ENCODE measurements at regions not wholly inside any gene's neighbourhood (a gene's known extent, or its start where the extent isn't known, plus 50 kb on each side); places are given as distances from the start of the nearest gene placed in this dataset.
"Not testable (repeated sequence)": the region's sequence is repeated elsewhere in the genome, so short reads cannot be mapped to it uniquely, and the experiment has no call there.

DNA sequence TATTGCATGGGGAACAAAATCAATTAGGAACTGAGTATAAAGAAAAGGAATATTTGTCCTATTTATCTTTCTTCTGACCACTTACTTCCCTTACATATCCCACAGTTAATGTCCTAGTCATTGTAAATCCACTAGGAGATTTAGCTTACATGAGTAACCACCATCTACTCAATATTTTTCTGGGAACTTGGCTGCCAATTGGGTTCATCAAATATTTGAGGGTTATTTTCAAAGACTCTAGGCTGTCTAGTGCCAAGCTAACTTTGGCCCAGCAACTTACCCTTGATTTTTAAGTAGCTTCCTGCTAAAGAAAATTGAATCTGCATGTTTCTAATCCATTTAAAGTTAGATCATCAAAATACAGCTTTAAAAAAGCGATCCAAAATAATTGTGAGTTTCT, 362.5 kb upstream of the EPHA3 start:
- Histone ChIP-seq H2AFZ (ENCODE audit: low read depth) (no peak overlapping the region), H3K4me1 (ENCODE audit: control insufficient read depth in 1 of 2, insufficient read depth in 2 of 2, low read depth in 1 of 2, low read length in 1 of 2) (no peaks in the 10 kb centered on the region), H3K27me3 (ENCODE audit: insufficient read depth) (no peaks in the 10 kb centered on the region), H3K9me2 (no peaks in the 10 kb centered on the region), H3F3A (replicated peaks; ENCODE audit: insufficient read depth) (no peaks in the 10 kb centered on the region), H3K4me3 (ENCODE audit: low read depth in 2 of 2, low read length in 1 of 2) (no peak overlapping the region), H3K4me2 (no peak overlapping the region), H3K36me3 (replicated peaks in 1 of 2; ENCODE audit: control insufficient read depth in 1 of 2, insufficient read depth in 2 of 2, low read length in 1 of 2) (no peaks in the 10 kb centered on the region), H3K9ac (no peak overlapping the region), H4K20me1 (ENCODE audit: insufficient read depth) (no peaks in the 10 kb centered on the region), H3K27ac (ENCODE audit: low read depth in 2 of 2, low read length in 1 of 2) (no peak overlapping the region), H3K9me3 (no peaks in the 10 kb centered on the region), H3K79me2 (ENCODE audit: insufficient read depth) (no peaks in the 10 kb centered on the region)
- WGBS (ENCODE audit: low lambda C conversion rate) = 0% methylated on average over 1 of the region's 1 CpG
- POLR2A ChIA-PET = interaction anchor here (0.6 kb wide), 1 partner anchor 1055 kb away, joined by 3 read pairs; no protein-coding TSS in a partner anchor
- DNase-seq = no peak
- TF ChIP-seq FOXM1 (IDR thresholded peaks at IDR 0.05; ENCODE audit: low read depth) (no peak), SMC3 (IDR thresholded peaks at IDR 0.05; ENCODE audit: low read depth, low read length) (no peak), NRF1 (IDR thresholded peaks at IDR 0.05; ENCODE audit: low read depth, low read length) (no peak), RFX5 (IDR thresholded peaks at IDR 0.05; ENCODE audit: low read length) (no peak), MEF2A (IDR thresholded peaks at IDR 0.05; ENCODE audit: borderline replicate concordance, low read depth) (no peak), TCF12 (IDR thresholded peaks at IDR 0.05) (no peak), FOXJ3 (CRISPR knock-in tag; IDR thresholded peaks at IDR 0.05) (no peak), TEAD4 (IDR thresholded peaks at IDR 0.05; ENCODE audit: borderline replicate concordance, insufficient read depth) (no peak), RXRA (IDR thresholded peaks at IDR 0.05; ENCODE audit: borderline replicate concordance, low read depth) (no peak), RAD21 (IDR thresholded peaks at IDR 0.05; ENCODE audit: low read length) (no peak), EZH2phosphoT487 (IDR thresholded peaks at IDR 0.05; ENCODE audit: borderline replicate concordance, low read depth) (no peak), FOSL2 (IDR thresholded peaks at IDR 0.05; ENCODE audit: borderline replicate concordance, low read depth) (no peak)
- TF ChIP-seq, protein P1, sequence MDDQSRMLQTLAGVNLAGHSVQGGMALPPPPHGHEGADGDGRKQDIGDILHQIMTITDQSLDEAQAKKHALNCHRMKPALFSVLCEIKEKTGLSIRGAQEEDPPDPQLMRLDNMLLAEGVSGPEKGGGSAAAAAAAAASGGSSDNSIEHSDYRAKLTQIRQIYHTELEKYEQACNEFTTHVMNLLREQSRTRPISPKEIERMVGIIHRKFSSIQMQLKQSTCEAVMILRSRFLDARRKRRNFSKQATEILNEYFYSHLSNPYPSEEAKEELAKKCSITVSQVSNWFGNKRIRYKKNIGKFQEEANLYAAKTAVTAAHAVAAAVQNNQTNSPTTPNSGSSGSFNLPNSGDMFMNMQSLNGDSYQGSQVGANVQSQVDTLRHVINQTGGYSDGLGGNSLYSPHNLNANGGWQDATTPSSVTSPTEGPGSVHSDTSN (IDR thresholded peaks at IDR 0.05) = no peak
- TF ChIP-seq, protein P2, sequence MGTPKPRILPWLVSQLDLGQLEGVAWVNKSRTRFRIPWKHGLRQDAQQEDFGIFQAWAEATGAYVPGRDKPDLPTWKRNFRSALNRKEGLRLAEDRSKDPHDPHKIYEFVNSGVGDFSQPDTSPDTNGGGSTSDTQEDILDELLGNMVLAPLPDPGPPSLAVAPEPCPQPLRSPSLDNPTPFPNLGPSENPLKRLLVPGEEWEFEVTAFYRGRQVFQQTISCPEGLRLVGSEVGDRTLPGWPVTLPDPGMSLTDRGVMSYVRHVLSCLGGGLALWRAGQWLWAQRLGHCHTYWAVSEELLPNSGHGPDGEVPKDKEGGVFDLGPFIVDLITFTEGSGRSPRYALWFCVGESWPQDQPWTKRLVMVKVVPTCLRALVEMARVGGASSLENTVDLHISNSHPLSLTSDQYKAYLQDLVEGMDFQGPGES (IDR thresholded peaks at IDR 0.05; ENCODE audit: low read depth, low read length) = no peak
- TF ChIP-seq, protein P3, sequence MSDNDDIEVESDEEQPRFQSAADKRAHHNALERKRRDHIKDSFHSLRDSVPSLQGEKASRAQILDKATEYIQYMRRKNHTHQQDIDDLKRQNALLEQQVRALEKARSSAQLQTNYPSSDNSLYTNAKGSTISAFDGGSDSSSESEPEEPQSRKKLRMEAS (IDR thresholded peaks at IDR 0.05; ENCODE audit: low read depth) = no peak
- TF ChIP-seq, protein P4, sequence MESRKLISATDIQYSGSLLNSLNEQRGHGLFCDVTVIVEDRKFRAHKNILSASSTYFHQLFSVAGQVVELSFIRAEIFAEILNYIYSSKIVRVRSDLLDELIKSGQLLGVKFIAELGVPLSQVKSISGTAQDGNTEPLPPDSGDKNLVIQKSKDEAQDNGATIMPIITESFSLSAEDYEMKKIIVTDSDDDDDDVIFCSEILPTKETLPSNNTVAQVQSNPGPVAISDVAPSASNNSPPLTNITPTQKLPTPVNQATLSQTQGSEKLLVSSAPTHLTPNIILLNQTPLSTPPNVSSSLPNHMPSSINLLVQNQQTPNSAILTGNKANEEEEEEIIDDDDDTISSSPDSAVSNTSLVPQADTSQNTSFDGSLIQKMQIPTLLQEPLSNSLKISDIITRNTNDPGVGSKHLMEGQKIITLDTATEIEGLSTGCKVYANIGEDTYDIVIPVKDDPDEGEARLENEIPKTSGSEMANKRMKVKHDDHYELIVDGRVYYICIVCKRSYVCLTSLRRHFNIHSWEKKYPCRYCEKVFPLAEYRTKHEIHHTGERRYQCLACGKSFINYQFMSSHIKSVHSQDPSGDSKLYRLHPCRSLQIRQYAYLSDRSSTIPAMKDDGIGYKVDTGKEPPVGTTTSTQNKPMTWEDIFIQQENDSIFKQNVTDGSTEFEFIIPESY (IDR thresholded peaks at IDR 0.05; ENCODE audit: borderline replicate concordance, low read depth) = no peak
- TF ChIP-seq, protein P5, sequence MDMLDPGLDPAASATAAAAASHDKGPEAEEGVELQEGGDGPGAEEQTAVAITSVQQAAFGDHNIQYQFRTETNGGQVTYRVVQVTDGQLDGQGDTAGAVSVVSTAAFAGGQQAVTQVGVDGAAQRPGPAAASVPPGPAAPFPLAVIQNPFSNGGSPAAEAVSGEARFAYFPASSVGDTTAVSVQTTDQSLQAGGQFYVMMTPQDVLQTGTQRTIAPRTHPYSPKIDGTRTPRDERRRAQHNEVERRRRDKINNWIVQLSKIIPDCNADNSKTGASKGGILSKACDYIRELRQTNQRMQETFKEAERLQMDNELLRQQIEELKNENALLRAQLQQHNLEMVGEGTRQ (IDR thresholded peaks at IDR 0.05; ENCODE audit: borderline replicate concordance, low read depth, low read length) = no peak
- CTCF ChIA-PET = no interaction called here

DNA sequence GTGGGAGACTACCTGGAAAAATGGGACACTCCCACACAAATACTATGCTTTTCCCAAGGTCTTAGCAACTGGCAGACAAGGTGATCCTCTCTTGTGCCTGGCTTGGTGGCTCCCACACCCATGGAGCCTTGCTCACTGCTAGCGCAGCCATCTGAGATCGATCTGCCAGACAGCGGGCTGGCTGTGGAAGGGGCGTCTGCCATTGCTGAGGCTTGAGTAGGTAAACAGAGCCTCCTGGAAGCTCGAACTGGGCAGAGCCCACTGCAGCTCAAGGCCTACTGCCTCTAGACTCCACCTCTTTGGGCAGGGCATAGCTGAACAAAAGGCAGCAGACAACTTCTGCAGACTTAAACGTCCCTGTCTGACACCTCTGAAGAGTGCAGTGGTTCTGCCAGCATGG, 360.3 kb upstream of the EPHA3 start:
- not testable (repeated sequence) for H3K9me3 ChIP-seq; H2AFZ ChIP-seq (ENCODE audit: low read depth)

More for the DNA sequence above, 360.3 kb upstream of the EPHA3 start:
- H3F3A ChIP-seq (replicated peaks; ENCODE audit: insufficient read depth); H3K4me3 ChIP-seq (ENCODE audit: low read depth in 2 of 2, low read length in 1 of 2); H3K4me1 ChIP-seq (ENCODE audit: control insufficient read depth in 1 of 2, insufficient read depth in 2 of 2, low read depth in 1 of 2, low read length in 1 of 2); H3K36me3 ChIP-seq (replicated peaks in 1 of 2; ENCODE audit: control insufficient read depth in 1 of 2, insufficient read depth in 2 of 2, low read length in 1 of 2); H3K4me2 ChIP-seq; H3K79me2 ChIP-seq (ENCODE audit: insufficient read depth); H4K20me1 ChIP-seq (ENCODE audit: insufficient read depth); CTCF ChIA-PET; H3K27ac ChIP-seq (ENCODE audit: low read depth in 2 of 2, low read length in 1 of 2); H3K9ac ChIP-seq; H3K27me3 ChIP-seq (ENCODE audit: insufficient read depth); H3K9me2 ChIP-seq; POLR2A ChIA-PET; DNase-seq: not testable (repeated sequence)
- WGBS (ENCODE audit: low lambda C conversion rate) = 7% methylated on average over 3 of the region's 6 CpGs
